GM18502 (cell line): ENCODE measurements at regions not wholly inside any gene's neighbourhood (a gene's known extent, or its start where the extent isn't known, plus 50 kb on each side); places are given as distances from the start of the nearest gene placed in this dataset.
A peak's percentile ranks its signal among the peaks of the same experiment; 100 is the strongest.

ENCODE experiments used
- ATAC-seq: cut with Tn5 transposase; IDR thresholded peaks from one replicate; pipeline ENCODE4 v1.9.1; 2021; ENCODE audit warnings: mild to moderate bottlenecking; ENCODE audit not compliant: unreplicated experiment, poor library complexity

DNA sequence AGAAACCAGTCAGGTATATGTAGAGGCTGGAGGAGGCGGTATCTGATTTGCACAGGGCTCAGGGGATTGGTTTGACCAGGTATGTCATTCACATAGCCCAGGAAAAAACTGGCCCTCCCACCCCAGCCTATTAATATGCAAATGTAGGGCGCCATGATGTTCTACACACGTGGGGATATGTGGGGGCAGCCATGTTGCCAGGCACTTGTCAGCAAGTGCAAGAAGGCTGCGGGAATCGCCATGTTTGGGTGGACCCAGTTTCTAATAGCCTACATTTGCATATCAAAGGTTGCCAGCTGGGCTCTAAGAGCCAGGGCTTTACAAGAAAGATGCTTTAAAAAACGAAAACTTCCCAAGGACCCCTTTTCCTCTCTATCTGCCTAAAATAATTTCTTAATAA lies 335.1 kb downstream of the SMARCA1 start:
- ATAC-seq, result no peak

DNA sequence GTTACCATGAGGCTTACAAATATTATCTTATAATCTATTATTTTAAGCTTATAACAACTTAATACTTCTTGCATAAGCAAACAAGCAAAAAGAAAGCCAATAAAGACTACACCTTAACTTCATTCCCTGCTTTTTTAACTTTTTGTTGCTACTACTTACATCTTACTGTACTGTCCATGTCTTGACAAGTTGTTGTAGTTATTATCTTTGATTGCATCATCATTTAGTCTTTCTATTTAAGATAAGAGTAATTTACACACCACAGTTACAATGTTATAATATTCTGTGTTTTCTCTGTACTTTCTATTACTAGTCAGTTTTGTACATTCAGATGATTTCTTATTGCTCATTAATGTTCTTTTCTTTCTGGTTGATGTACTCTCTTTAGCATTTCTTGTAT lies 346.6 kb downstream of the SMARCA1 start:
- ATAC-seq, result no peak

DNA sequence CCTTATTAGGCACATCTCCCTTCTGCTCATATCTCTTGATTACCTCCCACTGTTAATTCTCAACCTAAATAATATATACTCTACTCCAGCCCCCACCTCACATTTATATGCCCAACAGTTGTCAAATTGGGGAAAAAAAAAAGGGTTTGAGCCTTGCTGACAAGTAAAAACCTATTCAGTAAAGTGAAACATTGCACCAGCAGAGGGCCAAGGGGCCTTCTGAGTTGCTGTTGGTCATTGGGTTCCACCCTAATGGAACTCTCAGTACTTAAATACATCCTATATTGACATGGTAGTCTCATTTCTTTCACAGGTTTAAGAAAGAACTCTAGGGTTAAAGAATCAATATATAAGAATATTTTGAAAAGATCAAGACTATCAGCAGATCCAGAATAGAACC lies 362.2 kb downstream of the SMARCA1 start:
- ATAC-seq, result no peak

DNA sequence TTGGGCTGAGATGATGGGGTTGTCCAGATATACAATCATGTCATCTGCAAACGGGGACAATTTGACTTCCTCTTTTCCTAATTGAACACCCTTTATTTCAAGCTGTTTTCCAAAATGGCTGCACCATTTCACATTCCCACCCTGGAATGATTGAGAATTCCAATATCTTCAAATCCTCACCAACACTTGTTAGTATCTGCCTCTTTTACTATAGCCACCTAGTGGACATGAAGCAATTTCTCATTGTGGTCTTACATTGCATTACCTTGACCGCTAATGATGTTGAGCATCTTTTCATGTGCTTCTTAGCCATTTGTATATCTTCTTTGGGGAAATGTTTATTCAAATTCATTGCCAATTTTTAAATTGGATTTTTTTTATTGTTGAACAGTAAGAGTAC lies 364.8 kb downstream of the SMARCA1 start:
- no peak for ATAC-seq

DNA sequence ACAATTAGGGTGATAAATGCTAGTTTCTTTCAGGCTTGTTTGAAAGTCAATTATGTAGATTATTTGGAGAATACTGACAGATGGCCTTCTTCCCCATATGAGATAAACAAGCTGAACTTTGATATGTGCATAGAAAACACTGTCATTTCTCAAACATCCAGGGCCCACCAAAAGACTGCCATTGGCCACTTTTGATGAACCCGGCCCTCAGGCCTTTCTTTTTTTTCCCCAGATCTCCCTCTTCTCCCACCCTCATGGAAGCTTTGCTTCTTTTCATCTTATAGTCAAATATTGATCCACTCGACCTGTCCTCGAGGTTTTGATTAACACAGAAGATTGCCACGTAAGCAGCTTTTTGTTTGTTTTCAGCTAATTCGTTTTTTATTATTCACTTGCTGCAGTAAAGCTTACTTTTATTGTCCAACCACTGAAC lies 377.4 kb downstream of the SMARCA1 start:
- ATAC-seq, result no peak

DNA sequence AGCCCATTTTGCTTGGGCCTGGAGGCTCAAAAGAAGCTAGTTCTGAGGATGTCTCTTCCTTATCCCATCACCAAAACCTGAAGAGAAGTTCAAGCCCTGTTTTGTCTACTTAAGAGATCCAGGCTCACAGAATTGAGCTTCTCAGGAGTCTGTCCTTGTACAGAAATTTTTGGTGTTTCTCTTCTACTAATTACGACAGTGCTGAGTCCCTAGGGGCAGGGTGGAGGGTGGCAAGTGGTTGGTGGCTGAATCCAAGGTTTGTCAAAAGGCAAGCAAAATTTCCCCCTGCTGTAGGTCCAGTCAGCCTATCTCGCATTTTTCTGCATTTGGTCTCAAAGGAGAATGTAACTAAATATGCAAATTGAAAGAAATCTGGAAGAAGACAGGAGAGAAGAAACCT lies 377.9 kb downstream of the SMARCA1 start:
- no peak for ATAC-seq

DNA sequence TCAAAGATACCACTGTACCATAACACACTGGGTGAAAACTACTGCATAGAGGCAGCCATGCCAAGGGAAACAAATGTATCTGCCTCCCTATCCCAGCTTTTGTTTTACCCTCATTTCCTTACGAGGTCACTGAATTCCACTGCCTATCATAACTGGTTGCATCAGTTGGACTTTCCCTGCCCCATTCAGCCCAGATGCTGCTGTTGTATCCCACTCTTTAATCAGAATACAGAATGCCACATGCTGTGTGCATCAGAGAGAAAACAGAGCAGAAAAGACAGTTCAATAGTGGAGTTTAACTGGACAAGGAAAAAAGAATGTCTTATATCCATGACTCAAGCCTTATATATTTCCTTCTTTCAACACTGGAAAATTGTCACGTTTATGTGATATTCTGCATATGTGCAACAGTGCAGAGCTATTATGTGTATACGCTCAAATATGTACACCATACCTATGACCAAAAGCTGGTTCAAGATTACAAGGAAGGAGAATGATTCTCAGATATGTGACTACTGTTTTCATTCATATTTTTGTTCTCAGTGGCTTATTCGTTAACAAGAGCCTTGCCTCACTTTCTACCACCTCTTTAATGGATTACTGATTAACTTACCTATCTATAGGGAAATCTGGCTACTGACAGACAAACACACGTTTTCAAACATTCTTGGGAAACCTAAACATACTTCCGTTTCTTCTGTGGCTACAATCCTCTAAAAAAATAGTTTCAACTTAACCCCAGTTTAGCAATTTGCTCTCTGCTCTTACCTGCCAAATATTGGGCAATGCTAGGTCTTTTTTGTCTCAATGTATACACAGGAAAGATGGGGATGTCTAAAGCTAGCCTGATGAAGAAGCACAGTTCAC lies 378.9 kb downstream of the SMARCA1 start:
- ATAC-seq, result no peak

DNA sequence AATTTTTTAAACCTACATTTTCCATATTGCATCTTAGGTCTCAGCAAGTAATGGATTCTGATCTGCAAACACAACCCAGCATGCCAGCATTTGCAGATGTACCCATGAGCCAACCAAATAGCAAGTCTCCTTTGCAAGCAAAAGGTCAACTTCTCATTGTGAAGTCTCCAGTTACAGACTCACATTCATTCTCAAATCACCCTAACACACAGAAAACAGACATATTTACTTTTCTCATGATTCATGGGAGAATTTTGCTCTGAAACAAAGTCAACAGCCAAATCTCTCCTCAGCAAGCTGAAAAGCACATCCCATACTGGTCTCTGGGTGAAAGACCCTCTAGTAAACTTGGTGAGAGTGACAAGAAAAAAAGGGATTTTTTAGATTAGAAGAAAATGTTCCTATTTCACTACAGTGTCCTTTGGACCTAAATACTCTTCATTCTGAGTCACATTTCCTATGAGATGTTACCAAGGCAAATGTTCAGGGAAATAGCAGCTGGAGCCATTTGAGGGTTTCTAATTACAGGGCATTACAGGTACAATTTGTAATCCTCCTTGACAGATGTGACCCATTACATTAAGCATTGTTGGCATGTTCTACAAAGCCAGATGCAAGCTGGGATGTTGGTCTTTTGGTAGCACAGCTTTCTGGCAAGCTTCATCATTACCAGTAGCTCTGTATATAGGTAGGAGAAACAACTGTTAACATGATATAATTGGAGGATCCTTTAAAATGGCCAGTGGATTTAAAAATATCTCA lies 383.3 kb downstream of the SMARCA1 start:
- no peak for ATAC-seq

DNA sequence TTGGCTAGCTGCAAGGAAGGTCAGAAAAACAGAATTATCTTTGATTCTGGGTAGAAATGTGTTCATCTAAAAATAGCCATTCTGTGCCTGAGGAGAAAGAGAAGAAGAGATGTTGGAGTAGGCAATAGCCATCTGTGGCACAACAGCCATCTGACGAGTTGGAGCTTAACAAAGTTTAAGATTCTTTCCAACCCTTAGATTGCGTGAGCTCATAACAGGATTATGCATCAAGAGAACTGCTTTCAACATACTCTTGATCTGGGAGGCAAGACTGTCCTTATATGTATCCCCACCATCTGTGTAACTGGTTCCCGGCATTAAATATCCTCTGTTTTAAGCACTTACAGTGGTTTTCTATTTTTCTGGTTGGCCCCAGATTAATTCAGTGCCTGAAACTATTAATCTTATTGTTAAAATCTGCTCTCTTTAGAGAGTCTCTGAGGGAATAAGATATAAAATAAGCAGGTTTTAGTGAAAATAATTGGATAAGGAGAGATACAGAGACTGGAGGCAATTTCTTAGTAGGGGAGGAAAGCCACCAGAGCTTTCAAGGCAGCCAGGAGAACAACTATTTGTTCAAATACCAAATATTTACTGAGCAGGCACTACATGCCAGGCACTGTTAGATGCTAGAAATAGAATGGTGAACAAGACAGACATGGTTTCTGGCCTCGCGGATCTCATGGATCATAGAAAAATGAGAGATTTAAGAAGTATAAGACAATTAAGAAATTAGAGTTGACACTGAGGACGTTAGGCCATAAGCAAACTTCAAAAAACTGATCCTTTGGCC lies 398.0 kb downstream of the SMARCA1 start:
- ATAC-seq, result no peak

DNA sequence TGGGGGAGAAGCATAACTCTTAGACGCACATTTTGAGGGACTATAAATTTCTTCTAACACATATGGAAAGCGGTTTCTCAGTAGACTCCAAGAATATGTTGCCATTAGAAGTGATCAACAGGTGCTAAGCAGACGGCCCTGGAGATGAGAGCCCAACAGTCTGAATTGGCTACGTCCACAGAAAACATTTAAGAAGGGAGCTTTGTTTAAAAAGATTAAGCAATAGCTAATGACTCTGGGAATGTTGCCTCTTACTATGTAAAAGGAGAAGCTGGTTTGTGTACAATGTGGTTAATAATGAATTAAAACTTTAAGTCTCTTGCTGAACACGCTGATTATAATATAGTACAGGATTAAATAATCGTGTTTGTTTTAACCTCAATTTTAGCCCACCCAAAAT lies 399.5 kb downstream of the SMARCA1 start:
- ATAC-seq, result no peak

DNA sequence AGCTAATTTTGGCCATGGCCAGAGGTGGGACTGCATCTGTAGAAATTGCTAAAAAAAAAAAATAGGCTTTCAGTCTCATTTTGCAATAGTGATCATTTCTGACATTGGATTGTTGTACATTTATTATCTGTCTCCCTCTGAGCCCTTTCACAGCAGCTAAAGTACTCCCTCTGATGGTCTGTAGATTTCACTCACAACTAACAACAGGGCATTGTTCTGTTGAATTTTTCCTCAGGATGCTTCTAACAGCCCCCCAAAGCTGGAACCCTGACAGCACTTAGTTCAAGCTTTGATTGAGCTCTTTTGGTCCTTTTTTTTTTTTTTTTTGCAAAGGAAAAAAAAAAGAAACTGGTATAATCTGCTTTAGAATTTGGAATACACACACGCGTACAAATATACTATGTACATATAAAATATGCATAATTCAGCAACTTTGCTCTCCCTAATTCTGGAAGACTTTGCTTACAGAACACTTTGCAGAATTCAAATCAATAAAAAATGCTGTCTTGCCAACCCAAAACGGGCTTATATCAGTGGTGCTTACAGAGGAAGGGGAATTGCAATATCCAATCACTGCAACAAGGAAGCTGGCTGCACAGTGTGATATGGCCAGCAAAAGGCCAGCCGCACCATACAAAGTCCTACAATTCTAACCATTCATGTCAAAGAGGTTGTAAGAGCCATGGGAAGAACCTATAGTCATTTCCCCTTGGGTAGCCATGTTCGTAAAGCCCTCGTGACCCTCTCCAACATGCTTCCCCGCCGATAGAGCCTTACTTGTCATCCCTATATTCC lies 406.4 kb downstream of the SMARCA1 start:
- ATAC-seq, result no peak

DNA sequence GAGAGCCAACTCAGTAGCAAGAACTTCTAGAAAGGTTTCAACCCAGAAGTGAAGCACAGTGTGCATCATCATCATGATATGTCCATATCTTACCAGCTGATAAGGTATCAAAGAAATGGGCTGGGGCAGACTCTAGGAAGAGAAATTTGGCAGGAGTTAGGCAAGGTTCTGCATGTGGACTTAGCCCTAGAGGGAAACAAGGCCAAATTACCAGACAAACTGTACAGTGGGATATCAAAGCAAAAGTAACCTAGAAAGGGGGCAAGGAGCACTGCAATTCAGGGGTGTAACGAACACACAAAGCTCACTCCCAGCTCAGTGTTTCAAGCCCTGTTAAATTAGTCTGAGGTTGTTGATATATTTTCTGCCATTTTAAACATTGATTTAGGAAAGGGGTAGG lies 407.4 kb downstream of the SMARCA1 start:
- no peak for ATAC-seq

DNA sequence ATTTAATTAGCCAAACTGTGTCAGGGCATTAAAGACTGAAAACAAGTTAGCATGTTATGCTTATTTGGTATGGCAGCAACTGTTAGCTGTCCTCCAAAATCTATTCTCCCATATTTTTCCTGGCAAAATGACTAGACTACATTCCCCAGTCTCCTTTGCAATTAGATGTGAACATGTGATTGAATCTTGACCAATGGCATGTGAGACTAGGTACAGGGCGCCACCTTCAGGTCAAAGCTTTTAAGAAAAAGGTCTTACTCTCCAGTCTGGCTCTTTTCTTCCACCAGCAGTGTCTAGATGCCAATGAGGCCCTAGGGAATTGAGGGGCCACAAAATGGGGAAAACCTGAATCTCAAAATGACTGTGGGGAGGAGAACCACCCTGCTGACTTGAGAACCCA lies 408.2 kb downstream of the SMARCA1 start:
- ATAC-seq, result peak; percentile 96

DNA sequence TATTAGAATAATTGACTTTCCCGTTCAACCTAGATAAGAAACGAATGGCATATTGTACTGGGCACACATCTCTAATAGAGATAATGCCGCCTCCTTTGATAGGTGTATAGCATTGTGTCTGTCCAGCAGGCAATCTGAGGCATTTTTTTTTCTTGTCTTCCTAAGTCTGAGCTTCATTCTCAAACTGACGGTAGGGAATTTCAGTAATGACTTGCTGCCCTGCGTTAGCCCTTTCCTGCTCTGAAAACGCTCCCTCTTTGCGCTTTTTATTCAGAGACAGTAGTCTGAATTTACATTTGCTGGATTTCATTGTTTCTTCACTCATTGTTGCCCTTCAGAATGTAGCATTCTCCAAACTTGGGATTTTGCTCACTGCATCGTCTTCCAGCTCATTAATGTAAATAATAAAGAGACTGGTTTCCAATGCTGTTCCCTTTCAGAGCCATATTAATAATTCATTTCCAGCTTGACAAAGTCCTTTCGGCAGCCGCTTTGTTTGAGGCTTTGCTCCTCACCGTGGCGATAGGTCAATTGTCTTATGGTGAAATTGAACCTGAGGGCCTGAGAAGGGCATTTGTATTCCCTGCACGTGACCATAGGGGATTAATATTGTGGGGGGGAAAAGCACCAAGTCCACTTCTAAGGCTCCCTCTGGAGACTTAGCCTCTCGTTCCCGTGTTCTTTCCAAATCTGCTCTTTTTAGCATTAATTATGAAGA lies 412.1 kb downstream of the SMARCA1 start:
- no peak for ATAC-seq

DNA sequence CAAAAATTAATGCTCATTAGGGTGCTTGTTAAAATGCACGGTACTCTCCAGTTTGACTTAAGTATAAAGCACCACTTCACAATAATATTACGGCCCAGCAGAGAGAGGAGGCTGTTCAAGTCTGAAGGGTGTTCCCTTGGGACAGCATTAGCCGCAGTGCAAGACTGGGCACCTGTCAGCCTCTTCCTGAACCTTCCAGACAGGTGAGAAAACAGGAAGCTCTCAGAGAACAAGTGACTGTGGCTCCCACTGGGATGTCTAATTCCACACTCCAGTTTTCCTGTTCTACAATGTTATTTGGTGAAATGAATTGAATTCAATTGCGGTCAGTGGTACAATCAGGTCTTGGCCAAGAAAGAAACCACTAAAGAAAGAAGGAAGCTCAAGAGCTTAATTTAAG lies 414.4 kb downstream of the SMARCA1 start:
- no peak for ATAC-seq

DNA sequence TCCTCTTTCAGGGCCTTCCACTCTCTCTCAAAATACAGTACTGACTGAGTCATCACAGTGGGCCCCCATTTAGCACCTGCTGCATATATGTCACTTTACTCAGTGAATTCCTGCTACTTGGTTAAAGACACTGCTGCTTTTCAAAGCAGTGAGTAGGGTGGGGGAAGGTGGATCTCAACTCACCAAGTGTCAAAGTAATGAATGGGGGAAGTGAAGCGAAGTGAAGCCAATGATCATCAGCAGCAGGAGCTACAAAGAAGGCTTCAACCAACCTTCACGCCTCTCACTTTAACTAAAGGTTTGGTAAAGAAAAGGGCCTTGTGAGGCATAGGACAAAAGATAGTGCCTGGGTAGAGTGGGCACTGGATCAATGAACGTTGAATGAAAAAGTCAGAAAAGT lies 424.1 kb downstream of the SMARCA1 start:
- ATAC-seq, result no peak

DNA sequence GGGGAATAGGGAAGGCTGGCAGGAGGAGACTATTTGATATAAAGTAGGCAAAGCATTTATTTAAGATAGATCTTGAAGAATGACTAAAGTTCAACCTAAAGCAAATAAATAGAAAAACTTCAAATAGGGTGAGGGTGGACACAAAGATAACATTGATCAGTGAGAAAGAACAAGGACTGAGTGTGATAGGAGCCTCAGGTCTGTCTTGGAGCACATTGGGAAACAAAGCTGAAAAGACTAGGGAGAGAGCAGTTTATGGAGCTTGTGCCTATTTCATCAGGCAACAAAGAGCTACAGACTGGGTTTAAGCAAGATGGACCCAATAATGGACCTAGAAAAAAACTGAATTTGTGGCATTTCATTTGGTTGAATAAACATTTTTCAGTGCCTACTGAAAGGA lies 425.6 kb downstream of the SMARCA1 start:
- ATAC-seq, result no peak

DNA sequence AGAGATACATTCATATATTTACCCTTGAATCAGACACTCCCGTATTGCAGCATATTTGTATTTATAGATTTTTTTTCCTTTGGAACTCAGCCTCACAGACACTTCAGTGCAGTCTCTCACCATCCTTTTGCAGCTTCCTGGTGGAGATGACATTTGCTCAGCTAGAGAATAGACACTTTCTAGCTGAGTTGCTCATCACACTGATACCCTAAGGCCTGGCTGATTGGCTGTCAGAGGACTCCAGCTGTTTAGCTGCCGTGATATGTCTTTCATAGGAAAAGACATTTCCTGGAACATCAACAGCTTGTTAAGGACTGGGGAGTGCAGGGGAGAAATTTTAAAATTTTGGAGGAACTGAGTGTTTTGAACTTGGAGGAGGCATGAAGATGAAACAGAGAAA lies 429.6 kb downstream of the SMARCA1 start:
- ATAC-seq, result no peak

DNA sequence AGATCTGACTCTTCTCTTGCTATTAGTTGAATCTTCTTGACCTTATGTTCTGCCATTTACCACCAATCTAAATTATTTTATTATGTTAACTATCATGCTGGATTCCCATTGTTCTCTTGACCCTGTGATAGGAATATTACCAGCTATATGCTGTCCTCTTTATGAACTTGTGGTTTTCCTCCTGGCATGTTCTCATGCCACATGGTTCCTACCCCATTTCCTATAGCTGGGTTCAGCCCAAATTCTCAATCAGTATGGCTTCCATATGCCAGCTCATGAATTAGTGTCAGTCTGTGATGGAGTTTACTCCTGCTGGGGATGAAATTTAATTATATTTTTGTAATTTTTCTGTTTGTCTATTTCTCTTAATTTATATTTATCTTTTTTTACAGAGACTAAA lies 430.5 kb downstream of the SMARCA1 start:
- ATAC-seq, result no peak

DNA sequence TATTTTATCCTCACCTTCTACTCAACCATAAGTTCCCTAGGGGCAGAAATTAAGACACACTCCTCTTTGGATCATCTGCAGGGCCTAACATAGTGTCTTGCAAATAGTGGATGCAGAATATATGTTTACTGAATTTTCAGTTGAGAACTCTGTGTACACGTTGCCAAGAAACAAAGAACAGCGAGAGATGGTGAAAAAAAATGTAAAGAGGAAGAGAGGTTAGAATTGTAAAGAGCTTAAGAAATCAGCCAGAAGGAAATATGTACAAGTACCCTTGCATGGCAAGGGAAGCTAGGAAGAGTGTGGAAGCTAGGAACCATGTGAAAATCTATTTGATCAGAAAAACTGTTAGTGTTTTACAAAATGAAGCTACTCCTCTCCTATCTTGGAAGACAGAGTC lies 431.0 kb downstream of the SMARCA1 start:
- ATAC-seq, result no peak
